Suprapubic skin (tissue), 4 donors: ENCODE measurements at regions not wholly inside any gene's neighbourhood (a gene's known extent, or its start where the extent isn't known, plus 50 kb on each side); places are given as distances from the start of the nearest gene placed in this dataset.

Experiments
- DNase-seq, 2 donors: peaks; one replicate each; pipeline ENCODE4 v3.0.0-alpha.2; 2019; ENCODE audit warnings: low spot score in 2 of 2
- H3K27ac ChIP-seq: fragments of 200-600 bp; sonication (generic); one replicate; pipeline ENCODE4 v1.5.1; 2019
- H3K27me3 ChIP-seq: fragments of 200-600 bp; sonication (generic); one replicate; pipeline ENCODE4 v1.5.1; 2019
- H3K36me3 ChIP-seq: fragments of 200-600 bp; sonication (generic); one replicate; pipeline ENCODE4 v1.5.1; 2019
- H3K4me1 ChIP-seq: fragments of 200-600 bp; sonication (generic); one replicate; pipeline ENCODE4 v1.5.1; 2019
- H3K4me3 ChIP-seq: fragments of 200-600 bp; sonication (generic); one replicate; pipeline ENCODE4 v1.5.1; 2019; ENCODE audit warnings: mild to moderate bottlenecking
- H3K9me3 ChIP-seq: fragments of 200-600 bp; sonication (generic); one replicate; pipeline ENCODE4 v1.5.1; 2019
- CTCF ChIP-seq, 2 donors: fragments of 200-600 bp in 1 of 2; fragments of 450-650 bp in 1 of 2; sonication (generic) in 1 of 2; IDR thresholded peaks; one replicate each; pipeline ENCODE4 v1.5.1; 2016 to 2019; ENCODE audit warnings: antibody characterized with exemption in 2 of 2, mild to moderate bottlenecking in 1 of 2, moderate library complexity in 1 of 2
- EP300 ChIP-seq: sonication (generic); formaldehyde crosslinking; IDR thresholded peaks from one replicate; pipeline ENCODE4 v1.6.1; 2017; ENCODE audit warnings: antibody characterized with exemption
- POLR2A ChIP-seq, 2 donors: fragments of 450-650 bp; IDR thresholded peaks; one replicate each; pipeline ENCODE4 v1.6.1; 2017; ENCODE audit warnings: antibody characterized with exemption in 2 of 2, mild to moderate bottlenecking in 2 of 2, moderate library complexity in 2 of 2
- POLR2AphosphoS5 ChIP-seq, 3 donors: sonication (generic); formaldehyde crosslinking; IDR thresholded peaks; one replicate each; pipeline ENCODE4 v1.6.1; 2017; ENCODE audit warnings: antibody characterized with exemption in 3 of 3
- WGBS: methylation state at CpG from one replicate; pipeline ENCODE4 v1.1.5; 2018; 5-methylcytosine and 5-hydroxymethylcytosine counted together

- no peak for TF ChIP-seq POLR2A (IDR thresholded peaks at IDR 0.05)
- TF ChIP-seq CTCF (IDR thresholded peaks at IDR 0.05) = no peak
- no peak for TF ChIP-seq EP300
- DNase-seq = no peak
- Histone ChIP-seq H3K9me3 (no peaks in the 10 kb centered on the region), H3K27me3 (no peaks in the 10 kb centered on the region), H3K4me3 (no peak overlapping the region), H3K4me1 (peaks cover 3% of the 10 kb centered on the region), H3K27ac (no peak overlapping the region), H3K36me3 (no peaks in the 10 kb centered on the region)
- WGBS = 40% methylated on average over 4 of the region's 4 CpGs
Observed at GRCh38 chr7:18361756-18362155, 133.8 kb upstream of the HDAC9 start.

- TF ChIP-seq CTCF (IDR thresholded peaks at IDR 0.05) = no peak
- no peak for TF ChIP-seq EP300
- no peak for TF ChIP-seq POLR2AphosphoS5 (IDR thresholded peaks at IDR 0.05)
- no peak for TF ChIP-seq POLR2A (IDR thresholded peaks at IDR 0.05)
- H3K36me3 ChIP-seq = no peaks in the 10 kb centered on the region
- peaks cover 3% of the 10 kb centered on the region for H3K4me1 ChIP-seq
- H3K27ac ChIP-seq = no peak overlapping the region
- no peaks in the 10 kb centered on the region for H3K9me3 ChIP-seq
- DNase-seq = no peak
- no peaks in the 10 kb centered on the region for H3K27me3 ChIP-seq
- no peak overlapping the region for H3K4me3 ChIP-seq
- 89% methylated on average over 4 of the region's 4 CpGs for WGBS
Observed at GRCh38 chr7:18363751-18364380, 131.7 kb upstream of the HDAC9 start.

- H3K36me3 ChIP-seq = no peaks in the 10 kb centered on the region
- no peaks in the 10 kb centered on the region for H3K9me3 ChIP-seq
- no peak overlapping the region for H3K27ac ChIP-seq
- no peak for DNase-seq
- peaks cover 3% of the 10 kb centered on the region for H3K4me1 ChIP-seq
- H3K27me3 ChIP-seq = no peaks in the 10 kb centered on the region
- TF ChIP-seq CTCF (IDR thresholded peaks at IDR 0.05) = no peak
- TF ChIP-seq POLR2AphosphoS5 (IDR thresholded peaks at IDR 0.05) = no peak
- TF ChIP-seq EP300 = no peak
- TF ChIP-seq POLR2A (IDR thresholded peaks at IDR 0.05) = no peak
- WGBS = 82% methylated on average over 2 of the region's 2 CpGs
- H3K4me3 ChIP-seq = no peak overlapping the region
Observed at GRCh38 chr7:18364396-18364795, 131.2 kb upstream of the HDAC9 start.

GRCh38 chr7:18366394-18366793 is 129.2 kb upstream of the HDAC9 start:
- Histone ChIP-seq H3K4me3 (no peak overlapping the region), H3K27ac (no peak overlapping the region)
- 50% methylated on average over 1 of the region's 1 CpG for WGBS

GRCh38 chr7:18369011-18369410 is 126.5 kb upstream of the HDAC9 start:
- Histone ChIP-seq H3K27ac (no peak overlapping the region), H3K9me3 (no peaks in the 10 kb centered on the region), H3K4me3 (no peak overlapping the region), H3K4me1 (no peaks in the 10 kb centered on the region), H3K27me3 (no peaks in the 10 kb centered on the region), H3K36me3 (no peaks in the 10 kb centered on the region)
- no peak for DNase-seq
- no peak for TF ChIP-seq POLR2A (IDR thresholded peaks at IDR 0.05)
- no peak for TF ChIP-seq EP300
- TF ChIP-seq CTCF (IDR thresholded peaks at IDR 0.05) = no peak
- TF ChIP-seq POLR2AphosphoS5 (IDR thresholded peaks at IDR 0.05) = no peak
- WGBS = 81% methylated on average over 1 of the region's 1 CpG

More at GRCh38 chr7:18366394-18366793, 129.2 kb upstream of the HDAC9 start:
- TF ChIP-seq CTCF (IDR thresholded peaks at IDR 0.05) = no peak
- no peak for TF ChIP-seq POLR2AphosphoS5 (IDR thresholded peaks at IDR 0.05)
- no peak for TF ChIP-seq EP300
- TF ChIP-seq POLR2A (IDR thresholded peaks at IDR 0.05) = no peak
- Histone ChIP-seq H3K9me3 (no peaks in the 10 kb centered on the region), H3K4me1 (peaks cover 3% of the 10 kb centered on the region), H3K36me3 (no peaks in the 10 kb centered on the region), H3K27me3 (no peaks in the 10 kb centered on the region)
- no peak for DNase-seq
